H9 (cell line): ENCODE measurements at regions not wholly inside any gene's neighbourhood (a gene's known extent, or its start where the extent isn't known, plus 50 kb on each side); places are given as distances from the start of the nearest gene placed in this dataset.

Source experiments
- DNase-seq: peaks from one replicate; pipeline ENCODE4 v3.0.0-alpha.2; 2017
- H2AFZ ChIP-seq: one replicate; pipeline ENCODE4 v1.6.1; 2013; ENCODE audit warnings: mild to moderate bottlenecking, low read length, control low read depth, moderate library complexity
- H2AK5ac ChIP-seq: 2 replicates; pipeline ENCODE4 v1.6.1; 2013; ENCODE audit warnings: low read length, control low read depth, mixed read lengths; ENCODE audit not compliant: insufficient read length
- H2BK120ac ChIP-seq: one replicate; pipeline ENCODE4 v1.6.1; 2013; ENCODE audit warnings: low read depth, mild to moderate bottlenecking, low read length, control low read depth, inconsistent platforms; ENCODE audit not compliant: poor library complexity, severe bottlenecking
- H2BK12ac ChIP-seq: 2 replicates; pipeline ENCODE4 v1.6.1; 2013; ENCODE audit warnings: low read length, control low read depth, mixed read lengths, low read depth; ENCODE audit not compliant: insufficient read length
- H2BK15ac ChIP-seq: 2 replicates; pipeline ENCODE4 v1.6.1; 2013; ENCODE audit warnings: low read depth, low read length, control low read depth
- H2BK20ac ChIP-seq: one replicate; pipeline ENCODE4 v1.6.1; 2013; ENCODE audit warnings: low read depth, mild to moderate bottlenecking, low read length, control low read depth, inconsistent platforms; ENCODE audit not compliant: poor library complexity, severe bottlenecking
- H2BK5ac ChIP-seq: 2 replicates; pipeline ENCODE4 v1.6.1; 2013; ENCODE audit warnings: low read length, control low read depth, mixed read lengths; ENCODE audit not compliant: insufficient read length
- H3K14ac ChIP-seq: 2 replicates; pipeline ENCODE4 v1.6.1; 2013; ENCODE audit warnings: low read length, control low read depth; ENCODE audit not compliant: insufficient read depth
- H3K18ac ChIP-seq: 2 replicates; pipeline ENCODE4 v1.6.1; 2013; ENCODE audit warnings: low read depth, mild to moderate bottlenecking, mixed read lengths, low read length, control low read depth; ENCODE audit not compliant: insufficient read length
- H3K23ac ChIP-seq: 2 replicates; pipeline ENCODE4 v1.6.1; 2013; ENCODE audit warnings: low read length, control low read depth, mixed read lengths, low read depth; ENCODE audit not compliant: insufficient read length
- H3K23me2 ChIP-seq: 2 replicates; pipeline ENCODE4 v1.6.1; 2013; ENCODE audit warnings: low read depth, mild to moderate bottlenecking, mixed read lengths, low read length, control low read depth; ENCODE audit not compliant: insufficient read length, poor library complexity, severe bottlenecking
- H3K27ac ChIP-seq: 2 replicates; pipeline ENCODE4 v1.5.1; 2013; ENCODE audit warnings: low read length, control low read depth, mixed read lengths, low read depth; ENCODE audit not compliant: insufficient read length
- H3K27me3 ChIP-seq: 2 replicates; pipeline ENCODE4 v1.6.1; 2013; ENCODE audit warnings: low read length, control low read depth, inconsistent platforms; ENCODE audit not compliant: insufficient read depth
- H3K4ac ChIP-seq: 2 replicates; pipeline ENCODE4 v1.6.1; 2013; ENCODE audit warnings: low read depth, mild to moderate bottlenecking, control low read depth, inconsistent platforms, low read length, moderate library complexity
- H3K4me1 ChIP-seq: 2 replicates; pipeline ENCODE4 v1.6.1; 2013; ENCODE audit warnings: low read length, control low read depth, inconsistent platforms; ENCODE audit not compliant: insufficient read depth
- H3K4me2 ChIP-seq: 2 replicates; pipeline ENCODE4 v1.6.1; 2013; ENCODE audit warnings: low read length, control low read depth, mixed read lengths; ENCODE audit not compliant: insufficient read length, insufficient read depth
- H3K56ac ChIP-seq: 2 replicates; pipeline ENCODE4 v1.6.1; 2013; ENCODE audit warnings: low read depth, mild to moderate bottlenecking, mixed read lengths, low read length, control low read depth; ENCODE audit not compliant: insufficient read length
- H3K79me1 ChIP-seq: 2 replicates; pipeline ENCODE4 v1.6.1; 2013; ENCODE audit warnings: low read depth, mild to moderate bottlenecking, moderate library complexity, low read length, control low read depth, inconsistent platforms; ENCODE audit not compliant: insufficient read depth, poor library complexity, severe bottlenecking
- H3K79me2 ChIP-seq: 2 replicates; pipeline ENCODE4 v1.6.1; 2013; ENCODE audit warnings: low read length, control low read depth, inconsistent platforms; ENCODE audit not compliant: insufficient read depth
- H3K9ac ChIP-seq: 2 replicates; pipeline ENCODE4 v1.6.1; 2013; ENCODE audit warnings: low read length, control low read depth, mixed read lengths; ENCODE audit not compliant: insufficient read length; ENCODE audit errors: extremely low read depth
- H3K9me3 ChIP-seq: one replicate; pipeline ENCODE4 v1.6.1; 2013; ENCODE audit warnings: low read depth, low read length, inconsistent platforms; ENCODE audit not compliant: control insufficient read depth
- H3T11ph ChIP-seq: one replicate; pipeline ENCODE4 v1.6.1; 2013; ENCODE audit warnings: mild to moderate bottlenecking, low read length, control low read depth, inconsistent platforms
- H4K20me1 ChIP-seq: one replicate; pipeline ENCODE4 v1.6.1; 2013; ENCODE audit not compliant: control insufficient read depth, insufficient read length, insufficient read depth
- H4K5ac ChIP-seq: 2 replicates; pipeline ENCODE4 v1.6.1; 2013; ENCODE audit warnings: low read depth, mild to moderate bottlenecking, mixed read lengths, low read length, control low read depth; ENCODE audit not compliant: insufficient read length
- H4K8ac ChIP-seq: replicated peaks from 2 replicates; pipeline ENCODE4 v1.6.1; 2013; ENCODE audit warnings: low read length, control low read depth, mixed read lengths, low read depth; ENCODE audit not compliant: insufficient read length
- H4K91ac ChIP-seq: 2 replicates; pipeline ENCODE4 v1.6.1; 2013; ENCODE audit warnings: low read depth, mild to moderate bottlenecking, moderate library complexity, mixed read lengths, low read length, control low read depth; ENCODE audit not compliant: insufficient read length
- H3K27ac Mint-ChIP-seq, 3 experiments: 2 replicates in 2 of 3; 3 replicates in 1 of 3; pipeline ENCODE4 v1.8.0; 2020 to 2021; ENCODE audit warnings: mixed read lengths in 3 of 3, mild to moderate bottlenecking in 1 of 3, moderate library complexity in 1 of 3
- H3K27me3 Mint-ChIP-seq: 2 replicates; pipeline ENCODE4 v1.8.0; 2021; ENCODE audit warnings: low read depth, mild to moderate bottlenecking, moderate library complexity, mixed read lengths
- H3K36me3 Mint-ChIP-seq, 3 experiments: 2 replicates in 2 of 3; 3 replicates in 1 of 3; pipeline ENCODE4 v1.8.0; 2020 to 2021; ENCODE audit warnings: low read depth in 3 of 3, mixed read lengths in 3 of 3; ENCODE audit not compliant: insufficient read depth in 1 of 3
- H3K4me1 Mint-ChIP-seq, 2 experiments: 2 replicates each; pipeline ENCODE4 v1.8.0; 2020; ENCODE audit warnings: mixed read lengths in 2 of 2
- H3K4me3 Mint-ChIP-seq, 2 experiments: 2 replicates in 1 of 2; 3 replicates in 1 of 2; pipeline ENCODE4 v1.8.0; 2020 to 2021; ENCODE audit warnings: mild to moderate bottlenecking in 2 of 2, mixed read lengths in 2 of 2, moderate library complexity in 1 of 2
- H3K9me3 Mint-ChIP-seq, 2 experiments: 2 replicates in 1 of 2; 3 replicates in 1 of 2; pipeline ENCODE4 v1.8.0; 2020; ENCODE audit warnings: mild to moderate bottlenecking in 2 of 2, mixed read lengths in 2 of 2, moderate library complexity in 1 of 2
- CTCF ChIP-seq: fragments of 200-600 bp; sonication (generic); conservative IDR thresholded peaks from 3 replicates; pipeline ENCODE4 v1.8.0; 2021; ENCODE audit warnings: antibody characterized with exemption, mild to moderate bottlenecking
- WGBS: extraction: QIAGEN DNeasy Blood & Tissue Kit; methylation state at CpG from one replicate; pipeline ENCODE4 v1.1.7; 2013; ENCODE audit warnings: missing lambda C conversion rate, low lambda C conversion rate, mixed read lengths; ENCODE audit not compliant: insufficient read length; ENCODE audit errors: extremely low coverage; 5-methylcytosine and 5-hydroxymethylcytosine counted together

- no peak overlapping the region for H3K27ac Mint-ChIP-seq
- Histone ChIP-seq H2BK12ac (no peak overlapping the region), H3K4me1 (no peaks in the 10 kb centered on the region), H3K4me2 (no peak overlapping the region), H4K8ac (no peak overlapping the region), H3K56ac (no peak overlapping the region), H4K5ac (no peak overlapping the region), H4K20me1 (no peaks in the 10 kb centered on the region), H2AK5ac (no peak overlapping the region), H3K79me1 (no peaks in the 10 kb centered on the region), H3K27ac (no peak overlapping the region), H2BK15ac (no peak overlapping the region), H3T11ph (no peak overlapping the region), H2AFZ (no peak overlapping the region), H3K27me3 (no peaks in the 10 kb centered on the region), H3K23me2 (no peaks in the 10 kb centered on the region), H2BK120ac (no peak overlapping the region), H3K79me2 (no peaks in the 10 kb centered on the region), H4K91ac (no peak overlapping the region), H3K9me3 (no peaks in the 10 kb centered on the region), H2BK20ac (no peak overlapping the region), H3K23ac (no peak overlapping the region), H3K14ac (no peak overlapping the region), H3K9ac (no peak overlapping the region), H2BK5ac (no peak overlapping the region), H3K4ac (no peak overlapping the region), H3K18ac (no peak overlapping the region)
- H3K27me3 Mint-ChIP-seq, result peaks cover 2% of the 10 kb centered on the region; the same call in 1 of the 2 replicates
- TF ChIP-seq CTCF, result no peak
- no peaks in the 10 kb centered on the region; a peak in 1 of 7 replicates for H3K36me3 Mint-ChIP-seq
- no peak overlapping the region for H3K4me3 Mint-ChIP-seq
- no CpG with 5 or more reads among the region's 4 CpGs for WGBS
- H3K9me3 Mint-ChIP-seq, result no peaks in the 10 kb centered on the region
- H3K4me1 Mint-ChIP-seq, result peaks cover 15% of the 10 kb centered on the region in 2 experiments
- no peak for DNase-seq
These were observed 231.0 kb downstream of the SNX18 start for GRCh38 chr5:54748527-54748926.
